Testis (tissue), 2 donors: ENCODE measurements at regions not wholly inside any gene's neighbourhood (a gene's known extent, or its start where the extent isn't known, plus 50 kb on each side); places are given as distances from the start of the nearest gene placed in this dataset.

Source experiments
- CTCF ChIP-seq, 3 experiments: fragments of 450-650 bp in 2 of 3; fragments of 200-600 bp in 1 of 3; sonication (generic) in 1 of 3; IDR thresholded peaks; one replicate each; pipeline ENCODE4 v1.5.1; 2016 to 2019; ENCODE audit warnings: antibody characterized with exemption in 3 of 3, mild to moderate bottlenecking in 2 of 3, moderate library complexity in 1 of 3
- POLR2A ChIP-seq: fragments of 450-650 bp; IDR thresholded peaks from one replicate; pipeline ENCODE4 v1.6.1; 2017; ENCODE audit warnings: antibody characterized with exemption, mild to moderate bottlenecking, moderate library complexity

GRCh38 chr18:64331419-64331818 lies 182.5 kb upstream of the LINC00305 start:
- TF ChIP-seq CTCF (IDR thresholded peaks at IDR 0.05) (no peak), POLR2A (no peak)
